ENCODE measurements at regions not wholly inside any gene's neighbourhood (a gene's known extent, or its start where the extent isn't known, plus 50 kb on each side); places are given as distances from the start of the nearest gene placed in this dataset.

DNA sequence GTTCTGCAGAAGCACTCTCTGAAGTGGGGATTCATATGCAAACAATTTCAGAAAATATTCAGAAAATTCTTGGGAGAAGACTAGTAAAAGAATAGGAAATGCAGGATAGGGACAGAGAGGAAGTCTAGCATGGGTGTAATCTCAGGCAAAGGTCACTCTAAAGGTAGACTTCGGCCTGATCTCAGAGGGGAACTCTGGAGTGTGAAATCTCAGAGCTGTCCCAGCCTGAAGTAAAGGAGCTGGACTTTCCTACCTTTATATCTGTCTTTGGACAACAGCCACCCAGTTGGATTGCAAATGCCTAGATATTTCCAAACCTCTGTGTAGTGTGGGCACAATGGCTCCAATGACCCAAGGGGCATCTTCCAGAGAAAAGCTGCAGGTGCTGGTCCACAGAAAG, 379.8 kb downstream of the GPATCH2 start:
- DNase-seq (ENCODE audit: low spot score in 2 of 2), result no peak
- H3K4me3 ChIP-seq (ENCODE audit: low read depth, poor library complexity, severe bottlenecking), result no peak overlapping the region
- intact Hi-C loops (cut with DNase I; ENCODE audit: low total_unique reads), result no loop called here
- TF ChIP-seq CTCF (IDR thresholded peaks at IDR 0.05), result no peak
- TF ChIP-seq POLR2A (IDR thresholded peaks at IDR 0.05), result no peak
- WGBS, 2 donors, result 81 to 85% methylated on average over 1 of the region's 1 CpG

DNA sequence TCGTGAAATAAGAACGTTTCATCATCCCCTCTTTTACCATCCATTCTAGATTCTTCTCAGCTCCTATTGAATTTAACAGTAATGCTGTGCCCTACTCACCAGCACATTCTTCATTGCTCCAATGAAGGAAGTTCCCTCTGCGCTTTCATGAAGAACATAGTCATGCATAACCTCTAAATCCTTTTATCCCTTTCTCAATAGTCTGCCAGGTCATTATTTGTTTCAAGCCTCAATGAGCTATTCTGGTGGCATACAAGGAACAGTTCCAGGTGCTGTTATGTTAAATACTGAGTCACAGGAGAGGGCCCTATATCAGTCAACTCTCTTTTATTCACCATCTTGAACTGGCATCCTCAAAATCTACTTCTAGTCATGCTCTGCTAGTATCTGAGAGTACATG, 381.0 kb downstream of the GPATCH2 start:
- intact Hi-C loops (cut with DNase I; ENCODE audit: low total_unique reads), result no loop called here
- no peak for TF ChIP-seq POLR2A (IDR thresholded peaks at IDR 0.05)
- no peak for TF ChIP-seq CTCF (IDR thresholded peaks at IDR 0.05)
- H3K4me3 ChIP-seq (ENCODE audit: low read depth, poor library complexity, severe bottlenecking), result no peak overlapping the region
- WGBS, 2 donors, result 61 to 79% methylated on average over 3 of the region's 3 CpGs
- DNase-seq (ENCODE audit: low spot score in 2 of 2), result no peak

DNA sequence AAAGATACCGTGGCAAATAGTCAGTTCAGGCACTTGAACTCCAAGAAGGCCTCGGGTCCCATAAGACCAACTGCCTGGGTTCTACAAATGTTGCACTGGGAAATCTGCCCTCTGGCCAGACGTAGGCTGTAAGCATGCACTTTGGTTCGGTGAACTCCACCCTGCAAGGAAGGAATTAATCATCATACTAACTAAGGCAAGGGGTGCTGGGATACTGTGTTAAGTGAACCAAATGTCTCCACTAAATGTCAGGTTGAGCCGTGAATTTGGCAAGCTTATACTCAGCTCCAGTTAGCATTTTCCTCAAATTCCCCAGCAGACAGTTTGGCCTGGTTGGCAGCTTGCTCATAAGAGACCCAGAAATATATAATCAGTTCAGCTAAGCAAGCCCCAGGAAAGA, 385.9 kb downstream of the GPATCH2 start:
- no peak overlapping the region for H3K4me3 ChIP-seq (ENCODE audit: low read depth, poor library complexity, severe bottlenecking)
- no peak for DNase-seq (ENCODE audit: low spot score in 2 of 2)
- 42 to 63% methylated on average over 5 of the region's 5 CpGs for WGBS, 2 donors
- intact Hi-C loops (cut with DNase I; ENCODE audit: low total_unique reads), result no loop called here
- TF ChIP-seq CTCF (IDR thresholded peaks at IDR 0.05), result no peak
- TF ChIP-seq POLR2A (IDR thresholded peaks at IDR 0.05), result no peak

GRCh38 chr1:217240656-217241055, 390.2 kb downstream of the GPATCH2 start:
- WGBS, 2 donors, result 68 to 76% methylated on average over 2 of the region's 2 CpGs
- H3K4me3 ChIP-seq (ENCODE audit: low read depth, poor library complexity, severe bottlenecking), result no peak overlapping the region
- no peak for DNase-seq (ENCODE audit: low spot score in 2 of 2)
- intact Hi-C loops (cut with DNase I; ENCODE audit: low total_unique reads), result no loop called here
- no peak for TF ChIP-seq POLR2A (IDR thresholded peaks at IDR 0.05)
- no peak for TF ChIP-seq CTCF (IDR thresholded peaks at IDR 0.05)

GRCh38 chr1:217238945-217239344, 391.9 kb downstream of the GPATCH2 start:
- DNase-seq (ENCODE audit: low spot score in 2 of 2), result no peak
- no peak overlapping the region for H3K4me3 ChIP-seq (ENCODE audit: low read depth, poor library complexity, severe bottlenecking)
- intact Hi-C loops (cut with DNase I; ENCODE audit: low total_unique reads), result no loop called here
- TF ChIP-seq CTCF (IDR thresholded peaks at IDR 0.05), result no peak
- TF ChIP-seq POLR2A (IDR thresholded peaks at IDR 0.05), result no peak

DNA sequence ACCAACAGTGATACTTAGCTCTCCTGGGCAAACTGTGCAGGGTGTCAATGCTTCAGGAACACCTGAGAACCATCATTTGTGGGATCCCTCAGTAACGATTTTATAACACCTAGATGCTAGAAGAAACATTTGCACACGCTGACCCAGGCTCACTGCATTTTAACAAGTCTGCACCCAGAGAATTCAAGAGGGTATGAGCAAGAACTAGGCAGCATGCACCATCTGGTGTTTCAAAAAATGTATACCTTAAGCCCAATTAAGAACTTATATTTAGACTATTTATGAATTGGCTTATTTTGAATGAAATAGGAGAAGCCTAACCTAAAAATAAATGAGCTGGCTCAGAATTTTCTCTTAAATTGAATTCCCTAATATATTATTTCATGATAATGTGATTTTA, 400.5 kb downstream of the GPATCH2 start:
- no peak overlapping the region for H3K4me3 ChIP-seq (ENCODE audit: low read depth, poor library complexity, severe bottlenecking)
- 58 to 70% methylated on average over 2 of the region's 2 CpGs for WGBS, 2 donors
- intact Hi-C loops (cut with DNase I; ENCODE audit: low total_unique reads), result no loop called here
- no peak for DNase-seq (ENCODE audit: low spot score in 2 of 2)
- TF ChIP-seq CTCF (IDR thresholded peaks at IDR 0.05) (no peak), POLR2A (IDR thresholded peaks at IDR 0.05) (no peak)
